ENCODE measurements at regions not wholly inside any gene's neighbourhood (a gene's known extent, or its start where the extent isn't known, plus 50 kb on each side); places are given as distances from the start of the nearest gene placed in this dataset.

- no peak overlapping the region for H3K4me3 ChIP-seq (ENCODE audit: low read length)
- no peak for TF ChIP-seq CTCF (conservative IDR thresholded peaks at IDR 0.05; ENCODE audit: low read length)
- DNase-seq (ENCODE audit: low read depth) = no peak
Measured at GRCh38 chr12:87778065-87778464, 251.1 kb downstream of the C12orf50 start.

GRCh38 chr12:87775784-87776183, 253.4 kb downstream of the C12orf50 start:
- DNase-seq (ENCODE audit: low read depth) = no peak
- TF ChIP-seq CTCF (conservative IDR thresholded peaks at IDR 0.05; ENCODE audit: low read length) = no peak
- no peak overlapping the region for H3K4me3 ChIP-seq (ENCODE audit: low read length)

- H3K4me3 ChIP-seq (ENCODE audit: low read length) = no peak overlapping the region
- DNase-seq (ENCODE audit: low read depth) = no peak
- no peak for TF ChIP-seq CTCF (conservative IDR thresholded peaks at IDR 0.05; ENCODE audit: low read length)
Measured at GRCh38 chr12:87775051-87775450, 254.2 kb downstream of the C12orf50 start.

GRCh38 chr12:87772401-87772800, 256.8 kb downstream of the C12orf50 start:
- no peak overlapping the region for H3K4me3 ChIP-seq (ENCODE audit: low read length)
- no peak for DNase-seq (ENCODE audit: low read depth)
- no peak for TF ChIP-seq CTCF (conservative IDR thresholded peaks at IDR 0.05; ENCODE audit: low read length)

- no peak for TF ChIP-seq CTCF (conservative IDR thresholded peaks at IDR 0.05; ENCODE audit: low read length)
- no peak for DNase-seq (ENCODE audit: low read depth)
- H3K4me3 ChIP-seq (ENCODE audit: low read length) = no peak overlapping the region
Measured at GRCh38 chr12:87768501-87769287, 260.5 kb downstream of the C12orf50 start.

- H3K4me3 ChIP-seq (ENCODE audit: low read length) = no peak overlapping the region
- DNase-seq (ENCODE audit: low read depth) = no peak
- TF ChIP-seq CTCF (conservative IDR thresholded peaks at IDR 0.05; ENCODE audit: low read length) = no peak
Measured at GRCh38 chr12:87766044-87766443, 263.2 kb downstream of the C12orf50 start.

GRCh38 chr12:87760943-87761342, 268.3 kb downstream of the C12orf50 start:
- no peak for TF ChIP-seq CTCF (conservative IDR thresholded peaks at IDR 0.05; ENCODE audit: low read length)
- DNase-seq (ENCODE audit: low read depth) = no peak
- H3K4me3 ChIP-seq (ENCODE audit: low read length) = no peak overlapping the region

Data from AG10803 (cell line).